HG02852 (cell line): ENCODE measurements at regions not wholly inside any gene's neighbourhood (a gene's known extent, or its start where the extent isn't known, plus 50 kb on each side); places are given as distances from the start of the nearest gene placed in this dataset.

Experiments
- ATAC-seq: cut with Tn5 transposase; IDR thresholded peaks from one replicate; pipeline ENCODE4 v1.9.1; 2021; ENCODE audit warnings: mild to moderate bottlenecking, moderate library complexity; ENCODE audit not compliant: unreplicated experiment

GRCh38 chr16:62585041-62585545, 548.9 kb upstream of the CDH8 start:
- ATAC-seq, result no peak

DNA sequence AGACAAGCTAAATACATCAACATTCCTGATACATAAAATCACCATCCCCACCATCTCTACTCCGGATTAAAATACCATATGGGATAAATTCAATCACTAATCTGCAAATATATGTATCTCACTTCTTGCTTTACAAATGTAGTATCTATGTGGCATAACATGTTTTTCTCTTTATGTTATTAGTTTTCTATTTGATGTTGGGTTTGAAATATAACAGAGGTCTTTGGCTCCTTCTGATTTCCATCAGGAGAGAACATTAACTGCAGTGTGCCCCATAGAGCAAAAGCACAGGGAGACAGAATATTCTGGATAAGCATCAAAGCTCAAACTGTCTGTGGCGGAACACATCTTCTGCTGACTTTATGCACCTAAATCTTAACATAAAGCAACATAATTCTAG, 547.2 kb upstream of the CDH8 start:
- no peak for ATAC-seq

DNA sequence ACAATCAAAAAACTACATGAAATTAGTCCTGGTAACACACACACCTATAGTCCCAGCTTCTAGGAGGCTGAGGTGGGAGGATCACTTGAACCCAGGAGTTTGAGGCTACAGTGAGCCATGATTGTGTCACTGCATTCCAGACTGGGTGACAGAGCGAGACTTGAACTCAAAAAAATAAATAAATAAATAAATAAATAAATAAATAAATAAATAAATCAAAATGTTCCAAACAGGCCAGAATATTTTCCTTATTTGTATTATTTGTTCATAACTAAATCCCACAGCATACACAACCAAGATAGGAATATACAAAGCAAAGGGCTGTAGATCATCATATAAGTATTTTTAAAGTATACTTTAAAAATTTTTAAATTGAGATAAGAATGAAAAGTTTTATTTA, 537.2 kb upstream of the CDH8 start:
- no peak for ATAC-seq

DNA sequence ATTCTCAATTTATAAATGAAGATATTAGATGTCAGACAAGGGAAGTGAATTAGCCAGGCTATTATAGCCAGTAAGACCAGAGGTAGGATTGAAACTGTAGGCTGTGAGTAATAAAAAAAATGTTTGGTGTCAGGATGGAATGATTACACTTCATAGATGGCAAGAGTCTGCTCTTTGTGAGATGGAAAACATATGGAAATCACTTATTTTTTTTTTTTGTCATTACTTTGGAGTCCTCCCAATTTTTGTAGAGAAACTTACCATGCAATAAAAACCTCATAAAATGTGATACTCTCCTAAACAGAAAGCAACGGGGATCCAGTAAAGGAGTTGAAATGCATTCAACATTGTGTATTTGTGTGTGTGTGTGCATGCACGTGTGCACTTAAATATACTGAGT, 532.7 kb upstream of the CDH8 start:
- ATAC-seq, result no peak

GRCh38 chr16:62565706-62566105, 529.5 kb upstream of the CDH8 start:
- no peak for ATAC-seq

GRCh38 chr16:62564291-62564690, 528.1 kb upstream of the CDH8 start:
- no peak for ATAC-seq

DNA sequence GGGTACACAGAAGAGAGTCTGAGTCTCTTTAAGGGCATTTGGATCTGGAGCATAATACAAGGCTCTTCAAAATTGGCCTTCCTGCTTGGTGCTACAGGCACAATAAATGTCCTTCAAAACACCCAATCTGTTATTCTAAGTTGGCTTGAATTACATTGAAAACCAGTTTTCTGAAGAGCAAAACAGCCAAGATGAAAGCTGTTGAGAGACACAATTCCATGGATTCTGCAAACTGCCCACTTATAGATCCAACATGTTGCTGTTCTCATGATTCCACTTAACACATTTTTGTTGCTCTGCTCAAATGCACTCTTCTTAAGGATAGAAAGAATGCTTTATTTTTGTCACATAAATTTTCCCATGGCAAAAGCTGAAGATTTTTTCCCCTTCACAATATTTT, 525.9 kb upstream of the CDH8 start:
- no peak for ATAC-seq

- no peak for ATAC-seq
These were observed 513.6 kb upstream of the CDH8 start for GRCh38 chr16:62549875-62550274.

DNA sequence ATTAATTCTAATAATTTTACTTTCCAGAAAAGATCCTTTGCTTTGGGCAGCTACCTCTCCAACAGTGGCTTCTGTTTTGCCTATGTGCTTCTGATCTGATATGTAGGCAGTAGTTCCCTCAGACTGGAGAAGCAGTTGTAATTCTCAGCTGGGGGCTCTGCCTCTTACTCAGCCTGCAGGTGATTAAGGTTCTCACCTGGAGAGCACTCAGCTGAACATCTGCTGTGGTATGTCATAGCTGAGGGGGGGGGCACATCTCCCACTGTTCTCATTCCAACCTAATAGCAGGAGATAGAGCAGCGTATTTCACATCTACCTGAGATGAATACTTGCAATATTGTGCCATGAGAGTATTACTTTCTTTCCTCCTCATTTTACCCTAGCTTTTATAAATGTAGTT, 511.9 kb upstream of the CDH8 start:
- no peak for ATAC-seq

DNA sequence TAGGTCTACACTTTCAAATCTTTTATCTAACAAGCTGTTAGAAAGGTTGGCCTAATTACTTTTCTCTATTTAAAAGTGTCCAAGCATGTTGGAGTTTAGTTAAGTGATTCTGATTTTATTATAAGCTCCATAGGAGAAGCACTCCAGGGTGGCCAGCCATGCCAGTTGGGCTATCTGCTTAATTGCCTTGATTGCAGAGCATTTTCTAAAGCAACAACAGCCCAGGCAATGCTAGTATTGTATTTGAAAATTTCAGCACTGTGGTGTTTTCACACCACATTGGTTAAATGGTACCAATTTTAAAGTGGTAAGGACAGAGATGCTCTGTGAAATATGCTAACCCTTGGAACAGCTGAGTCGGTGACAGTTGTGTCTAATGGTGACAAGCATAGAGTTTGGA, 510.5 kb upstream of the CDH8 start:
- ATAC-seq, result no peak

DNA sequence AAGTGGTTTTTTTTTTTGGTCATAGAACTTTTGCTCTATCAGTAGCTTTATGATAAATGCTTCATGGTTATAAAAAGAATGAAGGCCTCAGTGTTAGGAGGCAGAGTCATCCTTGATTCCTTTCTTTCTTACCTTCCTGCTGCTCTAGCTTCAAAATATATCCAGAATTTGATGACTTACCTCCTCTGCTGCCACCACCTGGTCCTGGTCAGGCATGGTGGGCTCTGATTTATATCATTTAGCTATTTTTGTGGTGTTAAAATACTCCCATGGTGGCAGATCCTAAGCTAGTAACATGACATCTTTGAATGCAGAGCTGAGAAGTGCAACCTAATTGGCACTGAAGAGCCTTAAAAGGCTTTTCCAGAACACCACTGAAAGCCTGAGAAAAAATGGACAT, 508.8 kb upstream of the CDH8 start:
- ATAC-seq, result no peak

DNA sequence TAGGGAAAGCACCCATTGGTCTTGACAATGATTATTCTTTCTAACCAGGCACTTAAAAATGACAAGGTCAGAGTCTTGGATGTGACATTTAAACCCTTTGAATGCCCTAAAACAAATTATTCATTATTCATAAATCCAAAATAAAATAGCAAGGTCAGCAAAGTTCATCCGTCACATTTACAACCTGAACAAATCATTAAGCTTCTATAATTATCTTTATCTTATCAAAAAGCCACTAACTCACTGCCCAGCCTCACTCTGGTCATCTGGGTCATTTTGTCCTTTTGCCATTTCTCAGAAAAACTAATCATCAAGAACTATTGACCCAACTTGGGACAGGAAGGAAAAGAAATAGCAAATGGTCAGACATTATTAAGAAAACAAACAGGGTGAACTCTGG, 507.3 kb upstream of the CDH8 start:
- ATAC-seq, result no peak

DNA sequence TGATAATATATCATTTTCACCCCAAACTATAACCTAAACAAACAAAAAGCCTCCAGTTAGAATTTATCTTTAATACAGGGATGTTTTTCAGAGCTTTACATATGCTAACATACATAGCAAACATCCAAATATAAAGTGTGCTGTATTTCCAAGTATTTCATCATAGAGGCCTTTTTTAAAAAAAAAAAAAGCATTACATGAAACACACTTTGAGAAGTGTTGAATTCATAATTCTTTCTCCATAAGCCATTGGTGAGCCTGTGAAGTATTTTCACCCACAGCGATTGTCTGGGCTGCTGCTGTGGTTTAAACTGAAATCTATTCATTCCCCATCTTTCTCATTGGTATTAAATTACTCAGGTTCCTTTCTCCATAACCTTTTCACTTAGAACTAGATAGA, 503.4 kb upstream of the CDH8 start:
- ATAC-seq, result no peak

DNA sequence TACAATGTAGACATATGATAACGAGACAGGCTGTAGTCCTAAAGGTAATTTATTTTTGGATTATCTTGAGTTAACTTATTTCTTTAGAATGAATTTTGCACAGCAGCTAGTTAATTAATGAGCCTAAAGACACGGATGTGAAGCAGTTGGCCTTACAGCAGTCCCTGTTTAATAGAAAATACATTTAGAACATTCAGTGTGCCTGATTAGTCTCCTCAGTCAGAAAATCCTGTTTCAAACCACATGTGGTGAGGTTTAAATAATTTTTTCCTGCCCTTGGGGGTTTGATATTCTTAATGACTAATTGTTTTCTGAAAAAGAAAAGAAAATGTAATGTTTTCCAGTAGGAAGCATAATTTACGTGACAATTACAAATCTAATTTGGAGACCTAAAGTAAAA, 494.2 kb upstream of the CDH8 start:
- ATAC-seq, result no peak

DNA sequence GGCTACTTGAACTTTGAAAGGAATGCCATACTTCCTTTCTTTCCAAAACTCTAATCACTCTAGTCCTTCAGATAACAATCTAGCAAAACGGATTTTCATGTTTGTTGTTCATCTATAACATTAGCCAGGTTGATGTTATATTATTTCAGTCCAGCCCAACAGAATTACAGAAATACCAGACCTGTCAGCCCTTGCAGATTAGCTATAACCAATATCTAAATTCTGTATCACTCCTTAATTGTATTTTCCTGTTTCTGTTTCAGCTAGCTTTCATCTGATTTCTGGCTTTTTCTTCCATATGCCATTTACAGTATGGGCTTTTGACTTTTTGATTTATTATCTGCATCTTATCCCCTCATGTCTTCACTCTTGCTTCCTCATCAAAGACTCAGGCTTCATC, 479.8 kb upstream of the CDH8 start:
- no peak for ATAC-seq

DNA sequence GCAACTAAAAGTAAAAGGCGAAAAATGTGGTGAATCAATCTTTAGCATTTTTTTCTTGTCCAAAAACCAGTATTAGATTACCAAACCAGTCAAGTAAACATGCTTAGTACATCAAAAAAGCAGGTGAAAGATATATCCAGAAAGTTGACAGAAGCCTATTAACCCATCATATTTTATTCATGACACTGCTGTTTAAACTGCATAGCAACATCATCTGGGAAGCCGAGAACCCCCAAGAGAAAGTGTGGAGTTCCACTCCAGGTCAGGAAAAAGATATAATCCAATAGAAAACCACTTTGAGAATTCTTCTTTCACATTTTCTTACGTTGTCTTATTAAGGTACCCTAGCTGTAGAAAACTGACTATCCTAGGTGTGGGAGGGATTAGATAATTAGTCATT, 466.8 kb upstream of the CDH8 start:
- ATAC-seq, result no peak

DNA sequence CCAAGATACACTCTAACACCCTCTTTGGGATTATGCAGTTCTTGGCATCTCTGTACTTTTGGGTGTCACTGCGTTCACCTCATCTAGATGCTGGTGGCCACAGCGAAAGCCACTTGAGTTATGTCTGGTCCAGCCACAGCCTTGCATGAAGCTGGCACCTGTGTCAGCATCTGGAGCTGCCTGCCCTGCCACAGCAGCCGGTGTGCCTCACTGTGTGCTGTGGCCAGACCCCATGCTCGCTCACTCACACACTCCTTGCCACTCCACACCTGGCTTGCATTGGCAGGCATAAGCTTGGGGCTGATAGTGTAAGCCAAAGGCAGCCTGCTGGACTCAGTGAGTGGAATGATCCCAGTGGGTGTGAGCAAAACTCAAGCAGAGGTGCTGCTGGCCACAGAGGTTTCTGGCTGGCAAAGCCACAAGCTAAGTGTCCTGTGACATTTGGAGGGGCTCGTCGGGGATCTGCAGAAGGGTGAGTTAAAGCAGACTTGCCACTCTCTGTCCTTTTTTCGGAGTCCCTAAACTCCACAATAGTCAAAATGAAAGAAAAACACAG, 442.7 kb upstream of the CDH8 start:
- no peak for ATAC-seq

- ATAC-seq, result no peak
These were observed 441.6 kb upstream of the CDH8 start for GRCh38 chr16:62477796-62478195.

- no peak for ATAC-seq
These were observed 439.3 kb upstream of the CDH8 start for GRCh38 chr16:62475573-62475972.

DNA sequence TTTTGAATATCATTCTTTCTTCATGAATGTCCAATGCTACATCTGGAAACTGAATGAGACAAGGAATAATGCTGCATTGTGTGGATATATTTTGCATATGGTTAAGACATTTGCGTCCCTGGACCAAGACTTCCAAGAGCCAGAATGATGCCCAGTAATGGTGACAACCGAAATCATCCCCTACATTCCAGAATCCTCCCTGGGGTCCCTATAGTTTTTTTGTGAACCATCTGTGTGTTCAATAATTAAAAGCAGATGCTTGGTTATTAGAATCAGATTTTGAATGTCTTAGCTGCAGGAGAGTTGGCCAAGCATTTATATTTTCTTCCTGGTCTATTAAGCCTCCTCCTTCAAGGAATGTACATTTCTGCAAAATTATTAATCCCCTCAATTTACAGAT, 426.7 kb upstream of the CDH8 start:
- ATAC-seq, result no peak

- no peak for ATAC-seq
These were observed 414.1 kb upstream of the CDH8 start for GRCh38 chr16:62450291-62450690.

GRCh38 chr16:62445909-62446308, 409.7 kb upstream of the CDH8 start:
- no peak for ATAC-seq

DNA sequence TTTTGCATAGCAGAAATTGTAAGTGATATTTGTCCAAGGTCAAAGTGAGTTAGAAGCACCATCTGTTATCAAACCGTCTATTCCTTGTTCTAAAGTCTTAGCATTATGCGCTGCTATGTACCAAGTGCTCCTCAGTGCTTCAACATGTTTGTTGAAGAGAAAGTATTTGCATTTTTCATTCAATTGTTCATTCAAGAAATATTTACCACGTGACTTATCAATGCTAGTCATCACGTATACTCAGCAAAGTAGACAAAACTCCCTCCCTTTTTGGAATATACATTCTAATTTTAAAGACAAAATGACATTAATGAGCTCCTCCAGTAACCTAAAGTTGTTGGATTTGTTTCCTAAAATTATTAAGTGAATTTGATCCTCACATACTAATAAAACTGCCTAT, 388.0 kb upstream of the CDH8 start:
- ATAC-seq, result no peak

- ATAC-seq, result no peak
These were observed 372.5 kb upstream of the CDH8 start for GRCh38 chr16:62408760-62409159.
